Smooth muscle cell (in vitro differentiated cells): ENCODE measurements at regions not wholly inside any gene's neighbourhood (a gene's known extent, or its start where the extent isn't known, plus 50 kb on each side); places are given as distances from the start of the nearest gene placed in this dataset.

Source experiments
- DNase-seq: peaks from one replicate; lab custom pipeline; 2025; ENCODE audit not compliant: unreplicated experiment; lab: John Stamatoyannopoulos, UW
- H2AFZ ChIP-seq: fragments of 200-600 bp; sonication (generic); 2 replicates; pipeline ENCODE4 v1.6.0; 2016; ENCODE audit warnings: antibody characterized with exemption, low read depth, mild to moderate bottlenecking
- H3F3A ChIP-seq: fragments of 200-600 bp; sonication (generic); 2 replicates; pipeline ENCODE4 v1.6.0; 2017; ENCODE audit warnings: antibody characterized with exemption, low read depth
- H3K27ac ChIP-seq: fragments of 200-600 bp; sonication (generic); 2 replicates; pipeline ENCODE4 v1.5.1; 2016; ENCODE audit warnings: low read depth, mild to moderate bottlenecking
- H3K27me3 ChIP-seq: fragments of 200-600 bp; sonication (generic); 2 replicates; pipeline ENCODE4 v1.6.1; 2016; ENCODE audit warnings: low read depth, mild to moderate bottlenecking
- H3K36me3 ChIP-seq: fragments of 200-600 bp; sonication (generic); 2 replicates; pipeline ENCODE4 v1.5.1; 2016; ENCODE audit warnings: low read depth
- H3K4me1 ChIP-seq: fragments of 200-600 bp; sonication (generic); 2 replicates; pipeline ENCODE4 v1.5.1; 2016; ENCODE audit warnings: low read depth
- H3K4me2 ChIP-seq: fragments of 200-600 bp; sonication (generic); 2 replicates; pipeline ENCODE4 v1.6.0; 2016; ENCODE audit warnings: mild to moderate bottlenecking
- H3K4me3 ChIP-seq: fragments of 200-600 bp; sonication (generic); 2 replicates; pipeline ENCODE4 v1.5.1; 2016; ENCODE audit warnings: mild to moderate bottlenecking
- H3K79me2 ChIP-seq: fragments of 200-600 bp; sonication (generic); 2 replicates; pipeline ENCODE4 v1.6.0; 2016; ENCODE audit warnings: low read depth, mild to moderate bottlenecking
- H3K9ac ChIP-seq: fragments of 200-600 bp; sonication (generic); 2 replicates; pipeline ENCODE4 v1.6.0; 2016; ENCODE audit warnings: low read depth
- H3K9me3 ChIP-seq: fragments of 200-600 bp; sonication (generic); replicated peaks from 2 replicates; pipeline ENCODE4 v1.5.1; 2016; ENCODE audit warnings: low read depth
- H4K20me1 ChIP-seq: fragments of 200-600 bp; sonication (generic); 2 replicates; pipeline ENCODE4 v1.6.0; 2016; ENCODE audit warnings: low read depth
- WGBS: methylation state at CpG from one replicate; pipeline ENCODE4 v1.1.7; 2016; ENCODE audit warnings: low lambda C conversion rate; 5-methylcytosine and 5-hydroxymethylcytosine counted together
- TF ChIP-seq, protein P1 (sequence below): fragments of 200-600 bp; sonication (generic); IDR thresholded peaks from 2 replicates; pipeline ENCODE4 v1.5.1; 2017; ENCODE audit warnings: borderline replicate concordance, mild to moderate bottlenecking, antibody characterized with exemption; ENCODE audit not compliant: insufficient read depth, poor library complexity, severe bottlenecking

DNA sequence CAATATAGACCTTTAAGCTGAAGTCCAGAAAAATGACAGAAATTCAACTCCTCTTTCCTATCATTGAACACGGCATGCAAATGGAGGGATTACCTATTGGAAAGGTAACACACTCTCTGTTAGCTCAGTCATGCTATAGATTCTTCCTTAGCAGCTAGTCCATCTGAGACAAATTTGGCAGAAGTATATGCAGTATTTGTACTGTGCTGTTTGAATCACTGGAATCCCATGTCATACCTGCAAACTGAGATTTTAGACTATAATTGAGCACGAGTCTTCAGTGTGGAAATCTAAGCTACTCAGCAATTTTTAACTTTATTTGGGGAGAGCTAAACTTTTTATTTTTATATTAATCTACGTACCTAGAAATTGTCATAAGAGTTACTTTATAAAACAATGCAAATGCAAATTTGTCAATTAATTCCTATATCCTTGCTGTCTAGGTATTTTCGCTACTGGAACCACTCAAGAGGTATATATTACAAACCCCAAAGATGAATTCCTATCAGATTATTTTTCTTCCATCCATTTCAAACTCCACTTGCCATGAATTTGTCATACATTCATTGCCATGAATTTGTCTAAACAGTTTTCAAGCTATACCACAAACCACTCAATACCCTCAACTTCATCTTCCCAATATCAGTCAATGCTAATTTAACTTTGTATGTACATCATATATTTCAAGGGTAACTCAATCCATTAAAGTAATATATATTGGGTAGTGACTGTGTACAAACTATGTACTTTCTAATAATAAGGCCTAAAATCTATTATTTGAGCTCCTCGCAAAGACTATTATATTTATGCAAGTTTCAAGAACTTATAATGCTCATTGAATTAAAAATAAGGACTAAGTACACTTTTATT, 224.8 kb downstream of the MEF2C start:
- no peak overlapping the region for H3K27ac ChIP-seq
- peaks cover 13% of the 10 kb centered on the region for H3K4me1 ChIP-seq
- H3K79me2 ChIP-seq: no peaks in the 10 kb centered on the region
- no peak overlapping the region for H2AFZ ChIP-seq
- no peak overlapping the region for H3K4me2 ChIP-seq
- 92% methylated on average over 5 of the region's 5 CpGs for WGBS
- no peaks in the 10 kb centered on the region for H3K9me3 ChIP-seq
- TF ChIP-seq, protein P1, sequence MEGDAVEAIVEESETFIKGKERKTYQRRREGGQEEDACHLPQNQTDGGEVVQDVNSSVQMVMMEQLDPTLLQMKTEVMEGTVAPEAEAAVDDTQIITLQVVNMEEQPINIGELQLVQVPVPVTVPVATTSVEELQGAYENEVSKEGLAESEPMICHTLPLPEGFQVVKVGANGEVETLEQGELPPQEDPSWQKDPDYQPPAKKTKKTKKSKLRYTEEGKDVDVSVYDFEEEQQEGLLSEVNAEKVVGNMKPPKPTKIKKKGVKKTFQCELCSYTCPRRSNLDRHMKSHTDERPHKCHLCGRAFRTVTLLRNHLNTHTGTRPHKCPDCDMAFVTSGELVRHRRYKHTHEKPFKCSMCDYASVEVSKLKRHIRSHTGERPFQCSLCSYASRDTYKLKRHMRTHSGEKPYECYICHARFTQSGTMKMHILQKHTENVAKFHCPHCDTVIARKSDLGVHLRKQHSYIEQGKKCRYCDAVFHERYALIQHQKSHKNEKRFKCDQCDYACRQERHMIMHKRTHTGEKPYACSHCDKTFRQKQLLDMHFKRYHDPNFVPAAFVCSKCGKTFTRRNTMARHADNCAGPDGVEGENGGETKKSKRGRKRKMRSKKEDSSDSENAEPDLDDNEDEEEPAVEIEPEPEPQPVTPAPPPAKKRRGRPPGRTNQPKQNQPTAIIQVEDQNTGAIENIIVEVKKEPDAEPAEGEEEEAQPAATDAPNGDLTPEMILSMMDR: no peak
- no peaks in the 10 kb centered on the region for H3F3A ChIP-seq
- no peaks in the 10 kb centered on the region for H3K36me3 ChIP-seq
- H3K27me3 ChIP-seq: peaks cover 83% of the 10 kb centered on the region
- H3K9ac ChIP-seq: no peak overlapping the region
- H3K4me3 ChIP-seq: no peak overlapping the region
- DNase-seq: no peak
- H4K20me1 ChIP-seq: no peaks in the 10 kb centered on the region

GRCh38 chr5:88657136-88657535, 225.8 kb downstream of the MEF2C start:
- Histone ChIP-seq H3K36me3 (no peaks in the 10 kb centered on the region), H3K9me3 (no peaks in the 10 kb centered on the region), H3K79me2 (no peaks in the 10 kb centered on the region), H3K4me2 (no peak overlapping the region), H4K20me1 (no peaks in the 10 kb centered on the region), H3K4me3 (no peak overlapping the region), H3K27ac (no peak overlapping the region), H3K27me3 (peaks cover 73% of the 10 kb centered on the region), H2AFZ (no peak overlapping the region), H3F3A (no peaks in the 10 kb centered on the region), H3K9ac (no peak overlapping the region), H3K4me1 (peaks cover 13% of the 10 kb centered on the region)
- no peak for DNase-seq
- WGBS: 60% methylated on average over 1 of the region's 1 CpG
- TF ChIP-seq, protein P1: no peak

GRCh38 chr5:88656221-88656950, 226.6 kb downstream of the MEF2C start:
- Histone ChIP-seq H3K9me3 (no peaks in the 10 kb centered on the region), H2AFZ (no peak overlapping the region), H3K27me3 (peaks cover 71% of the 10 kb centered on the region), H3K27ac (no peak overlapping the region), H3K4me2 (no peak overlapping the region), H3K36me3 (no peaks in the 10 kb centered on the region), H3K79me2 (no peaks in the 10 kb centered on the region), H3K4me3 (no peak overlapping the region), H3F3A (no peaks in the 10 kb centered on the region), H3K9ac (no peak overlapping the region), H4K20me1 (no peaks in the 10 kb centered on the region), H3K4me1 (peaks cover 13% of the 10 kb centered on the region)
- TF ChIP-seq, protein P1: no peak
- no peak for DNase-seq
- 83% methylated on average over 5 of the region's 5 CpGs for WGBS
